NCI-H2171 treated with DMSO at 0.1 percent for 48 hours (cell line): ENCODE measurements at regions not wholly inside any gene's neighbourhood (a gene's known extent, or its start where the extent isn't known, plus 50 kb on each side); places are given as distances from the start of the nearest gene placed in this dataset.

Source experiments
- DNase-seq: peaks from one replicate; lab custom pipeline; 2025; lab: John Stamatoyannopoulos, UW

GRCh38 chr13:21757763-21758162, 86.9 kb downstream of the FGF9 start:
- DNase-seq, result no peak

- DNase-seq, result no peak
Observed at GRCh38 chr13:21758441-21758840, 87.6 kb downstream of the FGF9 start.

DNA sequence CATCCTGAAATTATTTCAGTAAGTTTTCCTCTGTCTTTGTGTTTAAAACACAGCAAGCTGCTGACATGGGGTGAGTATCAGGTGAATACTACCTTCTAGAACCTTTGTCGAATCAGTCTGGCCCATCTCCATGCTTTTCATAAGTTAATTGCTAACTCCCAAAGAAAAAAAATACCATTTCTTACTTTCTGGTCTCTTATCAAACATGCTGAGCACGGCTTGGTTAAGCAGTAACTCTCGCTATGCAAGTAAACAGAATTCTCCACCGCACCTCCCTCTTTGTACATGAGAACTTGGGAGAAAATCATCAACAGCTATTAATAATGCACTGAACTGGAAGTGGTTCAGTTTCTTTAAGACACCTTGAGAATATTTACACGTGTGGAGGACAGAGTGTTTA, 88.6 kb downstream of the FGF9 start:
- DNase-seq, result no peak

GRCh38 chr13:21759911-21760310, 89.0 kb downstream of the FGF9 start:
- no peak for DNase-seq

DNA sequence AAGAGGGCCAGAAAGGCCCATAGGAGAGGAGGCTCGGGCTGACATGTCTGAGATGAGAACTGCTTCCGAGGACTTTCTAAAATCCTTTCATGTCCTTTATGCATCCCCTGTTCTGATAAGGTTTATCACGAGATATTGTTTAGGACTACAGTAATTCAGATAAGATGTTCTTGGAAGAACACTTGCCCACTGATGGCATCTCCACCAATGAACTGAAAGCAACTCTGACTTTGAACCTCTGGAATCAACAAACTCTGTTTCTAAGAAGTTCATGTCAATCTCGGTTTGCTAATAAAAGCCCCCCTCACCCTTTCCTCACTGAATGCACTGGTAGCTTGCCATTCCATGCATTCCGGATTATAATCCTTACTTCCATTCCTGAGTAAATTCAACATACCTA, 90.9 kb downstream of the FGF9 start:
- no peak for DNase-seq

DNA sequence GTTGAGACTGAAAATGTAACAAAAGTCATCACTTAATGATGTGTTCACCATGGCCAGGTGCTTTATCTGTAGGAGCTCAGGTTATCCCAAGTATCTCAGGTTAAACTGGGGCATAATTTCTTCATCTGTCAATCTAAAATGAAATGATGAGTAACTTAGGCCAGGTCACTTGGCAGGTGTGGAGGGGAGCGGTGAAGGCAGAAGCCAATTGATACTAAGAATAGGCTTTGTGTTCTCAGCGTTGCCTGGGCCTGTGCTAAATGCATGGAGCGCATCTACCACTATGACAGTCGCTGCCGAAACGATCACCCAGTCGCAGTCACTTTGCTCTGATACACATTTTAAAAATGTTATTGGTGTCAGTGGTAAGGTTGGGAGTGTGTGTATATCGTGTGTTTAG, 91.6 kb downstream of the FGF9 start:
- DNase-seq, result no peak

DNA sequence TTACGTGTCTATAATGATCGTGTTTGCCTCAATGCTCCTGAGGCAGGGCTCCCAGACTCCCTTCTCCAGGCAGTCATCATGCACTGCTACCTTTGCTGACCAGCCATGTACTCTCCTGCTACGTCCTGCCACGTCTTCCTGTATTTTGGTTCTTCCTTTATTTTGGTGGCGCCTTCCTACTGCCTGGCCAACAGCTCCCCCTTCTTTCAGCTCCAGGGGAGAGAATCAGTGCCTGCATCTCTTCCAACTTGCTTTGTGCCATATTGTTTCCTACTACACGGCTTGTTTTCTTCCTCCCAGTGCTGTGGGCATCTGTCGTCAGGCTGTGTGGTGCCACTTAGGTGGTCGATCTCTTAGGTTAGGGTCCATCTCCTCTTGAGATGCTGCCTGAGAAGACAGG, 96.2 kb downstream of the FGF9 start:
- no peak for DNase-seq

- DNase-seq, result no peak
Observed at GRCh38 chr13:21771075-21771474, 100.2 kb downstream of the FGF9 start.

GRCh38 chr13:21777166-21777565, 106.3 kb downstream of the FGF9 start:
- DNase-seq, result no peak

DNA sequence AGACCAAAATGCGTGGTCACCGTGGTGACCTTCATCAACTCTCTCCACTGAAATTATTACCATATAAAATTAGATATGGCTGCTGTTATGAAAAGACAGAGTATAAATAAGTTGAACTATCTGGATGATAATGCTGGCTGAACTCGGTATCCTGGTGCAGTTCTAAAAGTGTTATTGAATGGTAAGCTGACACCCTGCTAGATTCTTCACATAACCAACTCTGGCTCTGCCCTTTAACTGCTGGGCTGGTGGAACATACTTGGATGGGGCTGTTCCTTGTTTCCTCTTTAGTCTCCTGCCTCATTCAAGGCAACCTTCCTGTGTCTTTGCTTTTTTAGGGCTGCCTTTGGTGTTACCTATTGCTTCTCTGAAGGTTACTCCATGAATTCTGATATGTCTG, 106.9 kb downstream of the FGF9 start:
- DNase-seq, result no peak

DNA sequence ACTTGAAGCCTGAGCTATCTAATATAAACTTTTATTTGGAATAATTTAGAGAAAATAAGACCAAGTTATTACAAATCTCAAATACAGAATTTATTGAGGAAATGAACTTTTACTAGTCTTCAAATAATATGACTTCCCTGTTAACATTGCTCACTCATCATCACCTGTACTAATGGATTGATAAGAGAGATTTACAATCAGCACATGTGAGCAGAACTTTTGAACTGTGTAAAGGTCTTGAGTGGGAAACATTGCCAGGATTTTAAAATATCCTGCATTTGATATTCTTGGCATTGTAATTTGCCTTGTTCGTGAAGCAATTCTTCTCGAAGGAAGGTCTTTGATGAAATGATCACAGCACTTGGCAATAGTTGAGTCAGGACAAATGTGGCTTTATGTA, 111.9 kb downstream of the FGF9 start:
- no peak for DNase-seq

DNA sequence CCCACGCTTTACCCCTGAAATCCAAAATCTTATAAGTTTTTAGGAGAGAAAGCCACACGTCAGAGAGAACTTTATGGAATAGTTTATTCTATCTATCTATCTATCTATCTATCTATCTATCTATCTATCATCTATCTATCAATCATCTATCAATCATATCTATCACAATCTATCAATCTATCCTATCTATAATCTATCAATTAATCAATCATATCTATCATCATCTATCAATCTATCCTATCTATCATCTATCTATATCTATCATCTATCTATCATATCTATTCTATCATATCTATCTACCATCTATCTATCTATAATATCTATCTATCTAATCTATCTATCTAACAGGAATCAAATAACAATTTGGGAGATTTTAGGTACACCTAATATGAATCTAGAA, 115.1 kb downstream of the FGF9 start:
- no peak for DNase-seq

GRCh38 chr13:21796066-21796465, 125.2 kb downstream of the FGF9 start:
- no peak for DNase-seq

- DNase-seq, result no peak
Observed at GRCh38 chr13:21796775-21797514, 126.1 kb downstream of the FGF9 start.

DNA sequence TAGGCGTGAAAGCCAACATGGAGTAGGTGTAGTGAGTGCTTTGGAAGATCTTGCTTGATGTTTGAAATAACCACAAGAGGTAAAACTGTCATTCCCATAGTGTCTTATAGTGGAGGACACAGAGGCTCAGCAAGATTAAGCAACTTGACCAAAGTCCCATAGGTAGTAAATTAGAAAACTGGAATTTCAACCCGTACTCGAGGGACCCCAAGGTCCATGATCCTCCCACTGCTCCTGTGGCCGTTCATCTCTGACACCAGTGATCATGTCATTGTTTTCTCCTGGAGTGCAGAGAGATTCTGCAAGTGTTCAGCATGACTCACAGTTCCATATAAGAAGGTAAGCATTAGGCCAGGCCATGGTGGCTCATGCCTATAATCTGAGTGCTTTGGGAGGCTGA, 126.9 kb downstream of the FGF9 start:
- no peak for DNase-seq

DNA sequence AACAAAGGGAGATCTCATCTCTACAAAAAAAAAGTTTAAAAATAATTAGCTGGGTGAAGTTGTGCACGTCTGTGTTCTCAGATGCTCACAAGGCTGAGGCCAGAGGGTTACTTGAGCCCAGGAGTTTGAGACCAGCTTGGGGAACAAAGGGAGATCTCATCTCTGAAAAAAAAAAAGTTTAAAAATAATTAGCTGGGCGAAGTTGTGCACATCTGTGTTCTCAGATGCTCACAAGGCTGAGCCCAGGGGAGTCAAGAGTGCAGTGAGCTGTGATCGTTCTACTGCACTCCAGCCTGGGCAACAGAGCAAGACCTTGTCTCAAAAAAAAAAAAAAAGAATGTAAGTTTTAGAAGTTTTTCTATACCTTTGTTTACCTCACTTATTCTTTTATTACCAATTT, 127.3 kb downstream of the FGF9 start:
- no peak for DNase-seq

DNA sequence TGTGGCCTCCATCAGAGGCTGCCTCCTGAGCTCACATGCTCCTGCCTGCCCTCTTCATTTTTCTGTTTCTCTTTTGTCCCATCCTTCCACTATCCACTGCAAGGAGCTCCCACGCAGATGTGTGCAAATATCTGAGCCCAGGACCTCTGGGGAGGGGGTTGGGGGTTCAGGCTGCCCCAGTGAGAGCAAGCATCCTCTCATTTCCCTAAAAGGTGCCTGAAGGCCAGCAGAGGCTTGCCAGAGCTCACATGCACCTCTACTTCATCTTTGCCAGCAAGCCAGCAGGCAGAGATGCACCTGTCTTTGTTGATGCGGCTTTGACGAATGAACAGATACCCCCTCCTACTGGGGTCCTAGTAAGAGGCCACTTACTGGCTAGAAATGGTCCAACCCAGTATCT, 128.8 kb downstream of the FGF9 start:
- DNase-seq, result no peak

GRCh38 chr13:21800837-21801616, 130.2 kb downstream of the FGF9 start:
- no peak for DNase-seq

- no peak for DNase-seq
Observed at GRCh38 chr13:21805733-21806132, 134.9 kb downstream of the FGF9 start.

DNA sequence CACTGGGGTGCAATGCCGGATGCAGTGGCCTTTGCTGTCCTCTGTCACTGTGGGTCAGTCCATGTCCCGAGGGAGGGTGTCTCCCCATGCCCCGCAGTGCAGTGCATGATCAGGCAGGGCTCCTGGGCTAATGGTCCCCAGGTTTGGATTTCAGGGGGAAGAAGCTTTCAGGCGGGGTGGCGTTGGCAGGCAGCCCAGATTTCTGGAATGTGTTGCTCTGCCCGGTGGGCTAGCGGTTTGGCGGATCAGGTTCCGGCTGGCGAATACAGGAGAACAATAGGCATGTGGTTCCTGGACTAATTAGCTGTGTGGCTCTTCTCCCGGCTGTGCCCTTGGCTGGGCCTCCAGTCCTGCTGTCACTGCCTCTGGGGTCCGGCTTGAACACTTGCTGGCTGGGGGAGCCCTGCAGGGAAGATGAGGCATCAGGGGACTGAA, 141.3 kb downstream of the FGF9 start:
- peak; percentile 14 for DNase-seq

GRCh38 chr13:21813110-21813509, 142.2 kb downstream of the FGF9 start:
- DNase-seq, result no peak

DNA sequence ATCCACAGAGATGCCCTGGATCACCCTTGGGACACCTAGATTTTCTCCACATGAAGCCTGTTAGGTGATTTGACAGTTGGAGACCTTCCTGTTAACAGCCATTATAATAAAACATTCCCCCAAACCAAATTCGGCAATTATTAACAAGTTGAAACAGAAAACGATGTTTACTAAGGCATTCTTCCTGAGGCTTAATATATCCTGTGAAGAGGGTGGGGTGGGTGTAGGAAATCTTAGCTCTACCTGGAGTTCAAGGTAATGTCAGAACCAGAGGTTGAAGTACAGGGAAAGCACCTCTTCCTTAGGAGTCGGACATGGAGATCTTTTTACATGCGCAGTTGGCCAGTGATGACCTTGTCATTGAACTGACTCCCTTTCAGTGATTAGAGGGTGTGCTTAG, 143.0 kb downstream of the FGF9 start:
- DNase-seq, result no peak

GRCh38 chr13:21814604-21815003, 143.7 kb downstream of the FGF9 start:
- DNase-seq, result no peak

GRCh38 chr13:21817878-21818277, 147.0 kb downstream of the FGF9 start:
- no peak for DNase-seq
